Right cardiac atrium (tissue), 5 donors: ENCODE measurements at regions not wholly inside any gene's neighbourhood (a gene's known extent, or its start where the extent isn't known, plus 50 kb on each side); places are given as distances from the start of the nearest gene placed in this dataset.

ENCODE experiments used
- ATAC-seq, 2 donors: fragments of 200-7000 bp; cut with Tn5 transposase; one replicate each; pipeline versions ENCODE4 v1.8.0 to v1.9.1; 2020; ENCODE audit warnings: moderate library complexity in 2 of 2, mild to moderate bottlenecking in 1 of 2
- DNase-seq, 3 donors: peaks; one replicate each; pipeline ENCODE4 v3.0.0-alpha.2; 2020
- H3K27ac ChIP-seq: one replicate; pipeline ENCODE4 v1.5.1; 2013; ENCODE audit warnings: mild to moderate bottlenecking, low read length, control low read depth, moderate library complexity
- H3K27me3 ChIP-seq: one replicate; pipeline ENCODE4 v1.6.1; 2013; ENCODE audit not compliant: control insufficient read depth, insufficient read depth
- H3K4me1 ChIP-seq: one replicate; pipeline ENCODE4 v1.6.1; 2013; ENCODE audit warnings: low read length; ENCODE audit not compliant: control insufficient read depth, insufficient read depth
- H3K4me3 ChIP-seq: one replicate; pipeline ENCODE4 v1.5.1; 2013; ENCODE audit warnings: low read length, control low read depth
- H3K9me3 ChIP-seq: one replicate; pipeline ENCODE4 v1.6.1; 2013; ENCODE audit warnings: low read length; ENCODE audit not compliant: control insufficient read depth
- WGBS: extraction: QIAGEN DNeasy Blood & Tissue Kit; methylation state at CpG from one replicate; pipeline ENCODE4 v1.1.7; 2013; 5-methylcytosine and 5-hydroxymethylcytosine counted together
- intact Hi-C, 4 donors: fragments of 100-400 bp; cut with DNase I; formaldehyde crosslinking; loops; one replicate each; pipeline versions ENCODE4 v1.11.0 to v1.14.0; 2022 to 2023
- donor health status: healthy with polysubstance abuse.
- donor health status: DM: no; HTN: yes; CAD: no.
- donor health status: DM: no; HTN: no; CAD: no.
- donor health status: DM: no; HTN: yes; CAD: no; lungs with severe emphysema.
- donor health status: DM: yes; HTN: yes; CAD: no.

DNA sequence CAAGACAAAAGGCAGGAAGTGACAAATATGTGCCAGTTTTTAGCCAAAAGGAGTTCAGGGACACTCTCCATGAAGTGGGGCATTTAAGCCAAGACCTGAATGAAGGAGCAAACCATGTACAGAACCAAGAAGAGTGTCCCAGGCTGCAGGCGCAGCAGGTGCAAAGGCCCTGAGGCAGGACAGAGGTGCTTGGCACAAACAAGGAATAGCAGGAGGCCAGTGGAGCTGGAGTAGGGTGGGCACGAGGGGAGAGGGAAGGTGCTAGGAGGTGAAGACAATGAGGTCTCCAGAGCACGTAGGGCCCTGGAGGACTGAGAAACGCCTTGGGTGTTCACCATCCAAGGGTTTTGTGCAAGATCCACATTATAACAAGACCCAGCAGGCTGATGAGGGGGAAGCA lies 474.1 kb downstream of the MN1 start:
- DNase-seq (no peak), ATAC-seq (no peak)
- H3K27ac ChIP-seq = no peak overlapping the region
- peaks cover 3% of the 10 kb centered on the region for H3K27me3 ChIP-seq
- 91% methylated on average over 4 of the region's 4 CpGs for WGBS
- H3K9me3 ChIP-seq = no peaks in the 10 kb centered on the region
- intact Hi-C loops = no loop called here
- no peaks in the 10 kb centered on the region for H3K4me1 ChIP-seq
- no peak overlapping the region for H3K4me3 ChIP-seq

DNA sequence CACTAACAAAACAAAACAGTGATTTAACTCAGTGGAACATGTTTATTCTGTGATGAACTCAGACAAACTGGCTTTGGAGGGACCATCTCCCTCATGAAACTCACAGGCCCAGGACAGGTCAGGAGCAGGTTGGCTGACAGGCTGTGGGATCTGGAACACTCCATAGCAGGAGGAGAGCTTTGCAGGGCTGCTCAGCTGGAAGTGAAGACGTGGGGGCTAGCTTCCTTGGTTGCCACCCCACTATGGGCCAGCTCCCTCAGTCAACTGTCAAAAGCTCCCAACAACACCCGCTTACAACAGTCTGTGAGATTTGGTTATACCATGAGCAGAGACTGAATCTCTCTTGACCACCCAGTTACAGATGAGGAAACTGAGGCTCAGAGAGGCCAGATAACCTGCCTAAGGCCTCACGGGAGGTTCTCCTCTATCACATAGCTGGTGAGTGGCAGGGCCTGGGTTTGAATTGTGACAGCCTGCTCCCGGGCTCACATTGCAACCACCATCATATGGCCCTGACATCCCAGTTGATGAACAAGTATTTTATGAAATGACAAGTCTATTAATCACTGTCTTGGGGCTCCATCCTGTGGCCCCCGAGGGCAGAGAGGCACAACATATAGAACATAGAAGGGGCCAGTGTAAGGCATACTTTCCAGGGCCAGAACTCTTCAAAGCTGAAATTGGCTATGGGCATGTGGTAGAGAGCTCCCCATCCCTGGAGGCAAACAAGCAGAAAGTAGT lies 473.4 kb downstream of the MN1 start:
- 88% methylated on average over 5 of the region's 5 CpGs for WGBS
- intact Hi-C loops = no loop called here
- H3K27me3 ChIP-seq = peaks cover 3% of the 10 kb centered on the region

GRCh38 chr22:27329131-27329850 lies 472.3 kb downstream of the MN1 start:
- ATAC-seq (no peak), DNase-seq (no peak)
- Histone ChIP-seq H3K4me1 (no peaks in the 10 kb centered on the region), H3K9me3 (no peaks in the 10 kb centered on the region), H3K27ac (no peak overlapping the region), H3K4me3 (no peak overlapping the region), H3K27me3 (peaks cover 3% of the 10 kb centered on the region)
- intact Hi-C loops = no loop called here
- 30% methylated on average over 13 of the region's 13 CpGs for WGBS

More for the DNA sequence above, 473.4 kb downstream of the MN1 start:
- no peak for DNase-seq
- ATAC-seq = no peak
- no peak overlapping the region for H3K4me3 ChIP-seq
- H3K4me1 ChIP-seq = no peaks in the 10 kb centered on the region
- H3K27ac ChIP-seq = no peak overlapping the region
- no peaks in the 10 kb centered on the region for H3K9me3 ChIP-seq

- peaks cover 3% of the 10 kb centered on the region for H3K27me3 ChIP-seq
- no peak for DNase-seq
- intact Hi-C loops = no loop called here
These were observed 471.4 kb downstream of the MN1 start for GRCh38 chr22:27329966-27330645.

GRCh38 chr22:27331526-27332281 lies 469.9 kb downstream of the MN1 start:
- H3K4me1 ChIP-seq = no peaks in the 10 kb centered on the region
- no peak overlapping the region for H3K27ac ChIP-seq
- intact Hi-C loops = no loop called here
- peaks cover 3% of the 10 kb centered on the region for H3K27me3 ChIP-seq
- no peaks in the 10 kb centered on the region for H3K9me3 ChIP-seq
- no peak overlapping the region for H3K4me3 ChIP-seq
- ATAC-seq (peak; percentile 89 to 92), DNase-seq (peak; percentile 80 to 91 (median 90))
- WGBS = 23% methylated on average over 16 of the region's 16 CpGs

More at GRCh38 chr22:27329966-27330645, 471.4 kb downstream of the MN1 start:
- no peak overlapping the region for H3K4me3 ChIP-seq
- 86% methylated on average over 3 of the region's 3 CpGs for WGBS
- no peaks in the 10 kb centered on the region for H3K4me1 ChIP-seq
- H3K9me3 ChIP-seq = no peaks in the 10 kb centered on the region
- ATAC-seq = no peak
- no peak overlapping the region for H3K27ac ChIP-seq

DNA sequence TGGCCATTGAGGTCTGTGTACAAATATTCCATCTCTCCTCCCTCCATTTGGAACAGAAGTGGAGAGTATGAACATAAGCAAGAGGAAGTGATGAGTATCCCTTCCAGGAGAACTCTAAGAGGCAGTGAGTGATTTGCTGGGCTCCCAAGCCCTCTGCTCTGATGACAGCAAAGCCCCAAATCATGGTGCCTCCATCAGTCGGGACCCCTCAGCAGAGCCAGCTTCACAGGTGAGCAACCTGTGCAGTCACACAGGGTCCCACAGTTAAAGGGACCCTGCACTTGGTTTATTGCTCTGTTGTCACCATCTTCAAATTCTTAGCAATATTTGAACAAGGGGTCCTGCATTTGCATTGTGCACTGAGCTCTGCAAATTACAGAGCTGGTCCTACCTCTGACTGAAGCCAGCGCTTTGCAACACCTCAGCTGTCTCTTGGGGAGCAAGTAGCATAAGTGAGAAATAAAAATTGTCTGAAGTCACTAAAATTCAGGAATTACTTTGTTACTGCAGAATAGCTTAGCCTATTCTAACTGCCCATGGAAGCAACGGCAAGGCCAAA lies 466.4 kb downstream of the MN1 start:
- Histone ChIP-seq H3K27me3 (peaks cover 3% of the 10 kb centered on the region), H3K4me3 (no peak overlapping the region), H3K9me3 (no peaks in the 10 kb centered on the region), H3K4me1 (no peaks in the 10 kb centered on the region), H3K27ac (no peak overlapping the region)
- intact Hi-C loops = no loop called here
- no peak for DNase-seq
- no peak for ATAC-seq
- WGBS = 57% methylated on average over 3 of the region's 3 CpGs

- Histone ChIP-seq H3K27ac (no peak overlapping the region), H3K27me3 (no peaks in the 10 kb centered on the region), H3K4me1 (no peaks in the 10 kb centered on the region), H3K9me3 (no peaks in the 10 kb centered on the region), H3K4me3 (no peak overlapping the region)
- intact Hi-C loops = no loop called here
- 74% methylated on average over 10 of the region's 10 CpGs for WGBS
- ATAC-seq = no peak
- DNase-seq = no peak
These were observed 465.1 kb downstream of the MN1 start for GRCh38 chr22:27336151-27337090.

GRCh38 chr22:27337676-27338075 lies 463.9 kb downstream of the MN1 start:
- intact Hi-C loops = no loop called here
- WGBS = 91% methylated on average over 2 of the region's 2 CpGs
- Histone ChIP-seq H3K27ac (no peak overlapping the region), H3K4me3 (no peak overlapping the region), H3K4me1 (no peaks in the 10 kb centered on the region), H3K9me3 (no peaks in the 10 kb centered on the region), H3K27me3 (no peaks in the 10 kb centered on the region)
- ATAC-seq = no peak
- DNase-seq = no peak

- Histone ChIP-seq H3K4me1 (no peaks in the 10 kb centered on the region), H3K4me3 (no peak overlapping the region), H3K27me3 (no peaks in the 10 kb centered on the region), H3K9me3 (no peaks in the 10 kb centered on the region), H3K27ac (no peak overlapping the region)
- no peak for ATAC-seq
- DNase-seq = no peak
- intact Hi-C loops = no loop called here
- WGBS = 84% methylated on average over 2 of the region's 2 CpGs
These were observed 461.5 kb downstream of the MN1 start for GRCh38 chr22:27340047-27340446.

DNA sequence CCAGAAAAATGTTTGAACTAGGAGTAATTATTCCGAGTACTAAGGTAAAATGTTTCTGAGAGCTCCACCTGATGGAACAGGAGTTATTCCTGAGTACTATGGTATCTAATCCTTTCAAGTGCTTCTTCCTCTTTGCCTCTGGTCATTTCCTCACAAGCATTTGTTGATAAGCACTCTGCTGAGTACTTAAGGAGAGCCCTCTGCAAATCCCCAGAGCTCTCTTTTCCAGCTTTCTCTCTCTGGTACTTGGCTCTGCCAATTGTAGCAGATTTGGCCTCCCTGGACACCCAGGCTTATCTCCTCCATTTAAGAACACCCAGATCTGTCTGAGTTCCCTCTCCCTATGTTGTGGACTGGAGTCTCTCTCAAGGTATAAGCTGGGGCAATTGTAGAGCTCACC lies 457.0 kb downstream of the MN1 start:
- Histone ChIP-seq H3K27ac (no peak overlapping the region), H3K27me3 (no peaks in the 10 kb centered on the region), H3K4me3 (no peak overlapping the region), H3K4me1 (no peaks in the 10 kb centered on the region), H3K9me3 (no peaks in the 10 kb centered on the region)
- intact Hi-C loops = no loop called here
- ATAC-seq (no peak), DNase-seq (no peak)
- 55% methylated on average over 1 of the region's 1 CpG for WGBS
